ENCODE measurements at regions not wholly inside any gene's neighbourhood (a gene's known extent, or its start where the extent isn't known, plus 50 kb on each side); places are given as distances from the start of the nearest gene placed in this dataset.

DNA sequence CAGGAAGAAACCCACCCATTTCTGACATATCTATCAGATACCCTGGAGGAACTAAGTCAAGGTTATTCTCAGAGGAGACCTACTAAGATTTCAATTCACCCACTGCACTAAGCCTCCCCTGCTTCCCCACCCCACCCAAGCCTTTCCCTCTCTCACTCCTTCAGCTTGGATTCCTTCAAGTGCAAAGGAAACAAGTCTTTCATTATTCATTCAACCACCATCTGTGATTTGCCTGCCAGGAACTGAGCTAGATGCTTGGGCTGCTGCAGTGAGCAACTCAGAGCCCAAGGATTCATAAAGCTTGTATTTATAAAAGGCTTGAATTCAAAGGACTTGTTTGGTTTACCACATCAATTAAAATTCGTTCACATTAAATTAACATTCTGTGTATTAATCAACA lies 161.3 kb downstream of the GXYLT1 start:
- Histone ChIP-seq H3K27me3 (ENCODE audit: control insufficient read depth, insufficient read depth, low read length) (no peaks in the 10 kb centered on the region), H3K27ac (ENCODE audit: insufficient read depth, low read length) (no peak overlapping the region), H3K9ac (ENCODE audit: low read depth, low read length) (no peak overlapping the region), H3K4me3 (ENCODE audit: insufficient read depth, low read depth, low read length) (no peak overlapping the region), H3K36me3 (ENCODE audit: control insufficient read depth, insufficient read depth, low read length) (no peaks in the 10 kb centered on the region), H3K4me1 (ENCODE audit: control insufficient read depth, insufficient read depth, low read length) (no peaks in the 10 kb centered on the region), H2AK9ac (replicated peaks; ENCODE audit: low read depth, low read length, poor library complexity) (no peak overlapping the region), H3K9me1 (ENCODE audit: insufficient read depth, low read length) (no peaks in the 10 kb centered on the region), H3K4me2 (ENCODE audit: low read depth, low read length) (no peak overlapping the region), H2BK20ac (ENCODE audit: low read depth, low read length) (no peak overlapping the region), H3K56ac (ENCODE audit: extremely low read depth, insufficient read depth, low read length) (no peak overlapping the region), H2AFZ (replicated peaks; ENCODE audit: low read length, poor library complexity) (no peak overlapping the region), H3K14ac (replicated peaks; ENCODE audit: low read depth, low read length) (no peak overlapping the region), H2BK15ac (ENCODE audit: low read depth, low read length) (no peak overlapping the region), H2BK5ac (ENCODE audit: low read depth, low read length, poor library complexity, severe bottlenecking) (no peak overlapping the region), H3K4ac (ENCODE audit: low read depth, low read length) (no peak overlapping the region), H4K8ac (ENCODE audit: low read depth in 2 of 2, low read length in 2 of 2) (no peak overlapping the region), H3K23ac (ENCODE audit: low read depth, low read length) (no peak overlapping the region), H4K20me1 (ENCODE audit: insufficient read depth, low read length) (no peaks in the 10 kb centered on the region), H2BK120ac (ENCODE audit: low read depth, low read length) (no peak overlapping the region), H3K18ac (ENCODE audit: low read depth, low read length) (no peak overlapping the region), H2AK5ac (ENCODE audit: low read depth, low read length) (no peak overlapping the region), H3K9me3 (ENCODE audit: control insufficient read depth, insufficient read depth, low read length) (no peaks in the 10 kb centered on the region), H4K5ac (ENCODE audit: low read depth, low read length) (no peak overlapping the region), H4K91ac (ENCODE audit: insufficient read depth, low read depth, low read length) (no peak overlapping the region), H3K79me1 (ENCODE audit: low read depth in 1 of 2, low read length in 2 of 2) (no peaks in the 10 kb centered on the region)
- CTCF ChIA-PET, result no interaction called here
- dilution Hi-C loops (cut with HindIII; ENCODE audit: low sequenced_read_pairs, unreplicated experiment) (no loop called here), in situ Hi-C loops (cut with MboI; ENCODE audit: low sequenced_read_pairs) (no loop called here), intact Hi-C loops (cut with micrococcal nuclease) (no loop called here)
- TF ChIP-seq POLR2A (IDR thresholded peaks at IDR 0.05; ENCODE audit: low read depth, low read length) (no peak), SMC3 (IDR thresholded peaks at IDR 0.05; ENCODE audit: low read depth, low read length) (no peak), RCOR1 (IDR thresholded peaks at IDR 0.05; ENCODE audit: insufficient replicate concordance, low read length) (no peak), NFE2L2 (IDR thresholded peaks at IDR 0.05; ENCODE audit: low read depth, low read length) (no peak), MXI1 (IDR thresholded peaks at IDR 0.05; ENCODE audit: borderline replicate concordance, low read depth, low read length) (no peak), RFX5 (IDR thresholded peaks at IDR 0.05; ENCODE audit: low read depth, low read length) (no peak), CEBPB (IDR thresholded peaks at IDR 0.05; ENCODE audit: low read depth, low read length) (no peak), MAFK (IDR thresholded peaks at IDR 0.05; ENCODE audit: low read depth, low read length) (no peak), FOS (IDR thresholded peaks at IDR 0.05; ENCODE audit: low read depth, low read length) (no peak), CHD1 (IDR thresholded peaks at IDR 0.05; ENCODE audit: low read depth, low read length) (no peak)
- TF ChIP-seq, protein P1, sequence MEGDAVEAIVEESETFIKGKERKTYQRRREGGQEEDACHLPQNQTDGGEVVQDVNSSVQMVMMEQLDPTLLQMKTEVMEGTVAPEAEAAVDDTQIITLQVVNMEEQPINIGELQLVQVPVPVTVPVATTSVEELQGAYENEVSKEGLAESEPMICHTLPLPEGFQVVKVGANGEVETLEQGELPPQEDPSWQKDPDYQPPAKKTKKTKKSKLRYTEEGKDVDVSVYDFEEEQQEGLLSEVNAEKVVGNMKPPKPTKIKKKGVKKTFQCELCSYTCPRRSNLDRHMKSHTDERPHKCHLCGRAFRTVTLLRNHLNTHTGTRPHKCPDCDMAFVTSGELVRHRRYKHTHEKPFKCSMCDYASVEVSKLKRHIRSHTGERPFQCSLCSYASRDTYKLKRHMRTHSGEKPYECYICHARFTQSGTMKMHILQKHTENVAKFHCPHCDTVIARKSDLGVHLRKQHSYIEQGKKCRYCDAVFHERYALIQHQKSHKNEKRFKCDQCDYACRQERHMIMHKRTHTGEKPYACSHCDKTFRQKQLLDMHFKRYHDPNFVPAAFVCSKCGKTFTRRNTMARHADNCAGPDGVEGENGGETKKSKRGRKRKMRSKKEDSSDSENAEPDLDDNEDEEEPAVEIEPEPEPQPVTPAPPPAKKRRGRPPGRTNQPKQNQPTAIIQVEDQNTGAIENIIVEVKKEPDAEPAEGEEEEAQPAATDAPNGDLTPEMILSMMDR (conservative IDR thresholded peaks at IDR 0.05; ENCODE audit: low read depth, low read length), result no peak
- POLR2A ChIA-PET (ENCODE audit: unreplicated experiment), result no interaction called here
- BruUV-seq (replicated peaks), result no TSS peak
- DNase-seq, result no peak
- no peak for ATAC-seq (ENCODE audit: low read depth)
- no CpG with 5 or more reads among the region's 1 CpG for WGBS, 2 experiments (ENCODE audit: extremely low coverage in 2 of 2, insufficient read length in 1 of 2)

All from IMR-90 (cell line).